GM21447 (cell line): ENCODE measurements at regions not wholly inside any gene's neighbourhood (a gene's known extent, or its start where the extent isn't known, plus 50 kb on each side); places are given as distances from the start of the nearest gene placed in this dataset.
"Not testable (repeated sequence)": the region's sequence is repeated elsewhere in the genome, so short reads cannot be mapped to it uniquely, and the experiment has no call there.

Experiments used
- ATAC-seq: cut with Tn5 transposase; IDR thresholded peaks from one replicate; pipeline ENCODE4 v1.9.1; 2021; ENCODE audit not compliant: unreplicated experiment

- not testable (repeated sequence) for ATAC-seq
Measured at GRCh38 chr15:84360902-84361301, 125.3 kb downstream of the GOLGA6L4 start.

GRCh38 chr15:84384421-84384820 is 148.8 kb downstream of the GOLGA6L4 start:
- ATAC-seq: not testable (repeated sequence)

GRCh38 chr15:84387086-84387485 is 151.5 kb downstream of the GOLGA6L4 start:
- no peak for ATAC-seq

- ATAC-seq: not testable (repeated sequence)
Measured at GRCh38 chr15:84388201-84388600, 152.6 kb downstream of the GOLGA6L4 start.

DNA sequence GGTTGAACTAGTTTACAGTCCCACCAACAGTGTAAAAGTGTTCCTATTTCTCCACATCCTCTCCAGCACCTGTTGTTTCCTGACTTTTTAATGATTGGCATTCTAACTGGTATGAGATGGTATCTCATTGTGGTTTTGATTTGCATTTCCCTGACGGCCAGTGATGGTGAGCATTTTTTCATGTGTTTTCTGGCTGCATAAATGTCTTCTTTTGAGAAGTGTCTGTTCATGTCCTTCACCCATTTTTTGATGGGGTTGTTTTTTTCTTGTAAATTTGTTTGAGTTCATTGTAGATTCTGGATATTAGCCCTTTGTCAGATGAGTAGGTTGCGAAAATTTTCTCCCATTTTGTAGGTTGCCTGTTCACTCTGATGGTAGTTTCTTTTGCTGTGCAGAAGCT is 153.1 kb downstream of the GOLGA6L4 start:
- ATAC-seq: not testable (repeated sequence)

- not testable (repeated sequence) for ATAC-seq
Measured at GRCh38 chr15:84390324-84390723, 154.8 kb downstream of the GOLGA6L4 start.

GRCh38 chr15:84391191-84391590 is 155.6 kb downstream of the GOLGA6L4 start:
- ATAC-seq: no peak

DNA sequence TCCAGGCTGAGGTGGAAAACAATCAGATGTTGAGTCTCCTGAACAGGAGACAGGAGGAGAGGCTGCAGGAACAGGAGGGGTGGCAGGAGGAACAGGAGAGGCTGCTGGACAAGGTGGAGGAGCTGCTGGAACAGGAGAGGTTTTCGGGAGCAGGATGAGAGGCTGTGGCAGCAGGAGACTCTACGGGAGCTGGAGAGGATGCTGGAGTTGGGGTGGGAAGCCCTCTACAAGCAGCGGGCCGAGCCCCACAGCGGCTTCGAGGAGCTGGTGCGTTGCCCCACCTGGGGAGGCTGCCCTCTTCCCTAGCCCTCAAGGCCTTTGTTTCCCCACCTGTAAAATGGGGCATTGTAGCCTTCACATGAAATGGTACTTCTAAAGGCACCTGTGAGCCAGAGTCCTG is 156.4 kb downstream of the GOLGA6L4 start:
- ATAC-seq: not testable (repeated sequence)

GRCh38 chr15:84393386-84393936 is 157.9 kb downstream of the GOLGA6L4 start:
- ATAC-seq: not testable (repeated sequence)

GRCh38 chr15:84393966-84394365 is 158.4 kb downstream of the GOLGA6L4 start:
- not testable (repeated sequence) for ATAC-seq

GRCh38 chr15:84395384-84395783 is 159.8 kb downstream of the GOLGA6L4 start:
- not testable (repeated sequence) for ATAC-seq

GRCh38 chr15:84395881-84396280 is 160.3 kb downstream of the GOLGA6L4 start:
- ATAC-seq: not testable (repeated sequence)

DNA sequence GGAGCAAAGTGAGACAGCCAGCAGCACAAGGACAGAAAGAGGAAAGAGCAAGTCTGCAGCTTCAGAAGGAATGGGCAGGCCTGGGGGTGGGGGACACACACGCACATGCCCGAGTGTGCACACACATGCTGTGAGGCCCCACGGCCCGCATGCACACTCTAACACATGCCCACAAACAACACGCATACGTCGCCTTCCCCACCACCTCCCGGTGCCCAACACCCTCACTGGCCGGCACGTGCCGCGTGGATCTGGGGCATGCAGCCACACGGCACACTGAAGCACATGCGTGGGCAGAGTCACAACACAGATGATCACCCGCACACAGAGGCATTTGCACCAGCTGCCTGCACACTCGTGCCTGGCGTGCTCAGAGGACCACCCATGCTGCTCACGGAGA is 161.5 kb downstream of the GOLGA6L4 start:
- not testable (repeated sequence) for ATAC-seq

DNA sequence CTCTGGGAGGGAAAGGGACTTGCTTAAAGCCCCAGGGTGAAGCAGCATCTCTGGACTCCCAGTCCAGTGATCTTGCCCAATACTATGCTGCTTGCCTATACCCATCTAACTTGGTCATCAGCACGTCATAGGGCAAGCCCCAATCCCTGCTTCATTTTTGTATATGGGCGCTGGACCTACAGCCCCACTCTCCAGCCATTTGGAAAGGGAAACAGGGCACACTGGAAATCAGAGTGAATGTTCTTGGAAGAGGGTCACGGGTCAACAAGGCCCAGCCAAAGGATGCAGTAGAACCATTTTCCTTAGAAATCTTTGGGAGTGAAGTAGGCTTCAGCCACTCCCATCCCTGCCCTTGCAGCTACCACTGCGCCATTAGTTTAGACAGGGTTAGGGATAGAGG is 162.5 kb downstream of the GOLGA6L4 start:
- ATAC-seq: not testable (repeated sequence)

GRCh38 chr15:84398763-84399701 is 163.5 kb downstream of the GOLGA6L4 start:
- no peak for ATAC-seq

GRCh38 chr15:84400017-84400740 is 164.6 kb downstream of the GOLGA6L4 start:
- ATAC-seq: no peak

GRCh38 chr15:84400820-84401219 is 165.2 kb downstream of the GOLGA6L4 start:
- ATAC-seq: no peak

- not testable (repeated sequence) for ATAC-seq
Measured at GRCh38 chr15:84401461-84401860, 165.9 kb downstream of the GOLGA6L4 start.

- not testable (repeated sequence) for ATAC-seq
Measured at GRCh38 chr15:84401891-84402840, 166.6 kb downstream of the GOLGA6L4 start.

- ATAC-seq: no peak
Measured at GRCh38 chr15:84402856-84403608, 167.5 kb downstream of the GOLGA6L4 start.
